ENCODE measurements at regions not wholly inside any gene's neighbourhood (a gene's known extent, or its start where the extent isn't known, plus 50 kb on each side); places are given as distances from the start of the nearest gene placed in this dataset.
A peak's percentile ranks its signal among the peaks of the same experiment; 100 is the strongest.

DNA sequence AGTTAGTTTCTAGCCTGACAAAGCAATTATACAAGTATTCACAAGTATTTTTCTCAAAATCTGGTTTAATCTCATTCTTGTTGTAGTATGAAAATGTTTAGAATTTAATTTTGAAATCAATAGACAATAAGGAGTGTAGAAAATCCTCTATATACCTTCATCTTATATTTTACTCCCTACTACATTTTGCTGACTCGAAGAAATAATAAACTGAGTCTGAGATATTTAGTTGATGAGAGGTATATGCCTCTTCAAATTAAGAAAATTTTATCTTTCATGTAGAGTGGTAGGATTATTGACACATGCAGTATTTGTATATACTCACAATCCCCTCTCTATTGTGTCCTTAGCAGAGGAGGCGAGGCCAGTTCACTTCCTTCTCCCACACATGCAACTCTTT lies 477.7 kb downstream of the MAN2A1 start:
- Histone ChIP-seq H3K36me3 (no peaks in the 10 kb centered on the region), H3K27me3 (no peaks in the 10 kb centered on the region), H3K9me3 (no peaks in the 10 kb centered on the region), H3K4me1 (no peaks in the 10 kb centered on the region), H3K4me3 (replicated peaks in 1 of 3) (no peak overlapping the region), H3K27ac (no peak overlapping the region)
- no peak for DNase-seq
- intact Hi-C loops (cut with DNase I) = no loop called here
- 95 to 96% methylated on average over 2 of the region's 2 CpGs for WGBS, 2 donors
- TF ChIP-seq, protein P1, sequence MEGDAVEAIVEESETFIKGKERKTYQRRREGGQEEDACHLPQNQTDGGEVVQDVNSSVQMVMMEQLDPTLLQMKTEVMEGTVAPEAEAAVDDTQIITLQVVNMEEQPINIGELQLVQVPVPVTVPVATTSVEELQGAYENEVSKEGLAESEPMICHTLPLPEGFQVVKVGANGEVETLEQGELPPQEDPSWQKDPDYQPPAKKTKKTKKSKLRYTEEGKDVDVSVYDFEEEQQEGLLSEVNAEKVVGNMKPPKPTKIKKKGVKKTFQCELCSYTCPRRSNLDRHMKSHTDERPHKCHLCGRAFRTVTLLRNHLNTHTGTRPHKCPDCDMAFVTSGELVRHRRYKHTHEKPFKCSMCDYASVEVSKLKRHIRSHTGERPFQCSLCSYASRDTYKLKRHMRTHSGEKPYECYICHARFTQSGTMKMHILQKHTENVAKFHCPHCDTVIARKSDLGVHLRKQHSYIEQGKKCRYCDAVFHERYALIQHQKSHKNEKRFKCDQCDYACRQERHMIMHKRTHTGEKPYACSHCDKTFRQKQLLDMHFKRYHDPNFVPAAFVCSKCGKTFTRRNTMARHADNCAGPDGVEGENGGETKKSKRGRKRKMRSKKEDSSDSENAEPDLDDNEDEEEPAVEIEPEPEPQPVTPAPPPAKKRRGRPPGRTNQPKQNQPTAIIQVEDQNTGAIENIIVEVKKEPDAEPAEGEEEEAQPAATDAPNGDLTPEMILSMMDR (IDR thresholded peaks at IDR 0.05) = no peak
- no peak for TF ChIP-seq POLR2A (IDR thresholded peaks at IDR 0.05)

GRCh38 chr5:110169461-110169860 lies 479.7 kb downstream of the MAN2A1 start:
- 91% methylated on average over 2 of the region's 2 CpGs for WGBS, 2 donors
- Histone ChIP-seq H3K27ac (no peak overlapping the region), H3K27me3 (no peaks in the 10 kb centered on the region), H3K4me3 (replicated peaks in 1 of 3) (no peak overlapping the region), H3K9me3 (no peaks in the 10 kb centered on the region), H3K36me3 (no peaks in the 10 kb centered on the region), H3K4me1 (no peaks in the 10 kb centered on the region)
- intact Hi-C loops (cut with DNase I) = no loop called here
- no peak for TF ChIP-seq POLR2A (IDR thresholded peaks at IDR 0.05)
- no peak for DNase-seq

GRCh38 chr5:110177729-110178128 lies 488.0 kb downstream of the MAN2A1 start:
- no peak overlapping the region for H3K4me3 ChIP-seq (replicated peaks in 1 of 3)
- no peaks in the 10 kb centered on the region for H3K9me3 ChIP-seq
- WGBS, 2 donors = 88 to 89% methylated on average over 2 of the region's 2 CpGs
- TF ChIP-seq, protein P1 (IDR thresholded peaks at IDR 0.05) = no peak
- TF ChIP-seq POLR2A (IDR thresholded peaks at IDR 0.05) = no peak
- no peaks in the 10 kb centered on the region for H3K36me3 ChIP-seq
- intact Hi-C loops (cut with DNase I) = no loop called here
- H3K4me1 ChIP-seq = no peaks in the 10 kb centered on the region
- DNase-seq = no peak
- no peaks in the 10 kb centered on the region for H3K27me3 ChIP-seq
- H3K27ac ChIP-seq = no peak overlapping the region

DNA sequence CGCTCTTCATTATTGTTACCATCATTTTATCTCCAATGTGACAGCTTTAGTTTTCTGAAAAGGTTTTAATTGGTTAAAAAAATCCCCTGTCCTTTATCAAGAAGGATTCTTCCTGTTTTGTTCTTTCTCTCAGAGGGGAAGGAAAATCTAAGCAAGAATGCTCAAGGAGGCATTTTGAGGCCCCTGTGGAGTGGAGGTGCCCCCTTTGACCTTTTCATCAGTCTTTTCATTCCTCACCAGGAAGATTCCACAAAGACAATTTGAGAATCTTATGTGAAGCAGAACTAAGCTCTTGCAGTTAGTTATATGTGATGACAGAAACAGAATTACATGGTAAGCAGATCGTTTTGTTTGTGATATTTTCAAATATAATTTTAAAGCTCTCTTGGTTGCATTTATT lies 489.6 kb downstream of the MAN2A1 start:
- TF ChIP-seq, protein P1 (IDR thresholded peaks at IDR 0.05) = no peak
- WGBS, 2 donors = 76 to 77% methylated on average over 2 of the region's 2 CpGs
- H3K27ac ChIP-seq = no peak overlapping the region
- H3K27me3 ChIP-seq = no peaks in the 10 kb centered on the region
- H3K4me3 ChIP-seq (replicated peaks in 1 of 3) = no peak overlapping the region
- intact Hi-C loops (cut with DNase I) = no loop called here
- H3K4me1 ChIP-seq = no peaks in the 10 kb centered on the region
- no peaks in the 10 kb centered on the region for H3K9me3 ChIP-seq
- H3K36me3 ChIP-seq = no peaks in the 10 kb centered on the region
- no peak for DNase-seq

DNA sequence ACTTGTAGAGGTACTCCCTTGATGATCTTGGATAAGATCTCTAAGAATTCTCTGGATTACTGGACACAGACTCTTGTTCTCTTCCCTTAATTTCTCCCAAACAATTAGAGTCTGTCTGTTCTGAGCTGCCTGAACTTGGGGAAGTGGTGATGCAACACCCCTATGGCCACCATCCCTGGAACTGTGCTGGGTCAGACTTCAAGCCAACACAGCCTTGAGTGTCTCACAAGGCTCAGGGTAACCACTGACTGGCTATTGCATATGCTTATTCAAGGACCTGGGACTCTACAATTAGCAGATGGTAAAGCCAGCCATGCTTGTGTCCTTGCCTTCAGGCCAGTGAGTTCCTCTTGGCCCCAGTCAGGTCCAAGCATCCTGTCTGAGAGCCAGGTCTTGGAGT lies 504.5 kb downstream of the MAN2A1 start:
- Histone ChIP-seq H3K27ac (no peak overlapping the region), H3K9me3 (peaks cover 5% of the 10 kb centered on the region), H3K36me3 (no peaks in the 10 kb centered on the region), H3K4me3 (replicated peaks in 1 of 3) (no peak overlapping the region), H3K4me1 (no peaks in the 10 kb centered on the region), H3K27me3 (no peaks in the 10 kb centered on the region)
- TF ChIP-seq, protein P1 (IDR thresholded peaks at IDR 0.05) = no peak
- TF ChIP-seq POLR2A (IDR thresholded peaks at IDR 0.05) = no peak
- intact Hi-C loops (cut with DNase I) = no loop called here
- no peak for DNase-seq

DNA sequence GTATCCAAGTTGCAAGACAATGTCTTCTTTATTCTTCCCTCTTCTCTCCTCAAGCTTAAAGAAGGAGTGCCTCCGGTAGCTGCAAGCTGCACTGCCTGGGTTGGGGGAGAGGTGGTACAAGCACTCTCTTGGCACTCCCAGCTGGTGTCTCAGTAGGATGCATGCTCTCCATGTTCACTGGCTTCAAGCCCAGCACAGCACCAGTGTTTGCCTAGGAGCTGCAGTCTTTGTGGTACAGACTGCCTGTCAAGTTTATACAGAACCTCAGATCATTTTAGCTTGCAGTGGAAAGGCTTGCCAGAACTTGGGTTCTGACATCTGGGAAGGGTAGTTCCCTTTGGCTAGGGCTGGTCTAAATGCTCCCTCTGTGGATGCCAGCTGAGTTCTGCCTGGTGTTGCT lies 505.6 kb downstream of the MAN2A1 start:
- H3K4me3 ChIP-seq (replicated peaks in 1 of 3) = no peak overlapping the region
- TF ChIP-seq, protein P1 (IDR thresholded peaks at IDR 0.05) = no peak
- no peak for TF ChIP-seq POLR2A (IDR thresholded peaks at IDR 0.05)
- WGBS, 2 donors = 57 to 75% methylated on average over 1 of the region's 1 CpG
- DNase-seq = peak in 1 of 2 donors; percentile 3
- no peaks in the 10 kb centered on the region for H3K27me3 ChIP-seq
- H3K36me3 ChIP-seq = no peaks in the 10 kb centered on the region
- intact Hi-C loops (cut with DNase I) = no loop called here
- no peaks in the 10 kb centered on the region for H3K4me1 ChIP-seq
- no peak overlapping the region for H3K27ac ChIP-seq
- peaks cover 5% of the 10 kb centered on the region for H3K9me3 ChIP-seq
